Activated T-helper 17 cell treated with anti-CD3 and anti-CD28 coated beads, Interleukin-2, amount 50 U/mL, for 72 hours (primary cell): ENCODE measurements at regions not wholly inside any gene's neighbourhood (a gene's known extent, or its start where the extent isn't known, plus 50 kb on each side); places are given as distances from the start of the nearest gene placed in this dataset.

Experiments
- ATAC-seq: fragments of 150-1000 bp; cut with Tn5 transposase; replicated peaks from 2 replicates; pipeline ENCODE4 v1.10.0; 2021; ENCODE audit warnings: mild to moderate bottlenecking, moderate library complexity
- H3K27ac Mint-ChIP-seq: one replicate; pipeline ENCODE4 v1.8.0; 2022; ENCODE audit warnings: mixed read lengths
- H3K27me3 Mint-ChIP-seq: one replicate; pipeline ENCODE4 v1.8.0; 2022; ENCODE audit warnings: mixed read lengths
- H3K36me3 Mint-ChIP-seq: one replicate; pipeline ENCODE4 v1.8.0; 2022; ENCODE audit warnings: low read depth, mild to moderate bottlenecking, mixed read lengths
- H3K4me1 Mint-ChIP-seq: one replicate; pipeline ENCODE4 v1.8.0; 2022; ENCODE audit warnings: mixed read lengths
- H3K4me3 Mint-ChIP-seq: one replicate; pipeline ENCODE4 v1.8.0; 2022; ENCODE audit warnings: mild to moderate bottlenecking, mixed read lengths
- H3K9me3 Mint-ChIP-seq: one replicate; pipeline ENCODE4 v1.8.0; 2022; ENCODE audit warnings: mixed read lengths

- ATAC-seq: no peak
- Mint-ChIP-seq H3K27me3 (peaks cover 8% of the 10 kb centered on the region), H3K4me1 (no peaks in the 10 kb centered on the region)
Measured at GRCh38 chr12:94815450-94815849, 165.1 kb upstream of the TMCC3 start.

GRCh38 chr12:94813314-94813713, 163.0 kb upstream of the TMCC3 start:
- Mint-ChIP-seq H3K9me3 (peaks cover 13% of the 10 kb centered on the region), H3K4me1 (no peaks in the 10 kb centered on the region), H3K4me3 (no peak overlapping the region), H3K36me3 (no peaks in the 10 kb centered on the region), H3K27me3 (peaks cover 14% of the 10 kb centered on the region), H3K27ac (no peak overlapping the region)
- ATAC-seq: no peak

More at GRCh38 chr12:94815450-94815849, 165.1 kb upstream of the TMCC3 start:
- no peak overlapping the region for H3K4me3 Mint-ChIP-seq
- no peaks in the 10 kb centered on the region for H3K36me3 Mint-ChIP-seq
- H3K27ac Mint-ChIP-seq: no peak overlapping the region
- H3K9me3 Mint-ChIP-seq: peaks cover 13% of the 10 kb centered on the region

DNA sequence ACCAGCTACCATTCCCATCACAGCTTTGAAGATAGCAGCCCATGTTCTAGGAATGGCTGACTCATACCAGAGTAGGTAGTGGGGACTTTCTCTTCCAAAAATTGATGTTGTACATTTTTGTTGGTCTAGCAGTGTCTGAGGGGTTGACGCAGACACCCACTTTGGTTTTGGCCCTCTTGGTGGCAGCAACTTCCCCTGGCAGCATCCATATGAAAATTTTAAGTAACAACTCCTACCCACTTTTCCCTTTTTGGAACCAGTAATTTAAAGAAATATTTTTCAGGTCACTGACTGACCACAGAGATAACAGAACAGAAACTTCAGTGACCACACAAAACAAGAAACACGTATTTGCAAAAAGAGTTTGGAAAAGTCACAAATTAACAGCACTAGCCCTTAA, 162.0 kb upstream of the TMCC3 start:
- no peak overlapping the region for H3K4me3 Mint-ChIP-seq
- no peak overlapping the region for H3K27ac Mint-ChIP-seq
- H3K9me3 Mint-ChIP-seq: peaks cover 13% of the 10 kb centered on the region
- no peaks in the 10 kb centered on the region for H3K36me3 Mint-ChIP-seq
- no peak for ATAC-seq
- peaks cover 14% of the 10 kb centered on the region for H3K27me3 Mint-ChIP-seq
- no peaks in the 10 kb centered on the region for H3K4me1 Mint-ChIP-seq

GRCh38 chr12:94811611-94812010, 161.3 kb upstream of the TMCC3 start:
- H3K36me3 Mint-ChIP-seq: no peaks in the 10 kb centered on the region
- no peak overlapping the region for H3K4me3 Mint-ChIP-seq
- H3K4me1 Mint-ChIP-seq: no peaks in the 10 kb centered on the region
- ATAC-seq: no peak
- H3K27ac Mint-ChIP-seq: no peak overlapping the region
- peaks cover 18% of the 10 kb centered on the region for H3K27me3 Mint-ChIP-seq
- peaks cover 13% of the 10 kb centered on the region for H3K9me3 Mint-ChIP-seq

DNA sequence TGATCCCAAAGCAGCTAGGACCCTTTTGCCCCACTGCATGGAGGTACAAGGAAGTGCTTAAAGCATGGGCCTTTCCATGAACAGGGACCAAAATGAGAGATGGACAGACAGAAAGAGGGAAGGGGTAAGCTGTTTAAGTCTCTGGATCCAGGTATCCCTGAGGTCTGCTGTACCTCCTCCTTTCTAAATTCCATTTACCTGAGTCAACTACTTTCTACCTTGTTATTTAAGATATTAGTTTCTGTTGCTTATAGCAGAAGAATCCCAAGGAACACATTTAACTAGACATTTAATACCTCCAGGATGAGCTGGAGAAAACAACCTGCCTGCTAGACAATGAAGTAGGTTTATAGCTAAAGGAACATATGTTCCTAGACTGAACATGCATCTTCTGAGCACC, 157.6 kb upstream of the TMCC3 start:
- ATAC-seq: no peak
- Mint-ChIP-seq H3K9me3 (peaks cover 4% of the 10 kb centered on the region), H3K4me1 (no peaks in the 10 kb centered on the region), H3K27ac (no peak overlapping the region), H3K4me3 (no peak overlapping the region), H3K27me3 (peaks cover 14% of the 10 kb centered on the region), H3K36me3 (no peaks in the 10 kb centered on the region)

- H3K9me3 Mint-ChIP-seq: no peaks in the 10 kb centered on the region
- H3K4me1 Mint-ChIP-seq: no peaks in the 10 kb centered on the region
- no peak overlapping the region for H3K4me3 Mint-ChIP-seq
- H3K27ac Mint-ChIP-seq: no peak overlapping the region
- ATAC-seq: no peak
- peaks cover 14% of the 10 kb centered on the region for H3K27me3 Mint-ChIP-seq
- no peaks in the 10 kb centered on the region for H3K36me3 Mint-ChIP-seq
Measured at GRCh38 chr12:94806617-94807016, 156.3 kb upstream of the TMCC3 start.

GRCh38 chr12:94805749-94806529, 155.6 kb upstream of the TMCC3 start:
- Mint-ChIP-seq H3K36me3 (no peaks in the 10 kb centered on the region), H3K4me3 (no peak overlapping the region)

GRCh38 chr12:94803939-94804338, 153.6 kb upstream of the TMCC3 start:
- Mint-ChIP-seq H3K27me3 (peaks cover 8% of the 10 kb centered on the region), H3K36me3 (no peaks in the 10 kb centered on the region), H3K9me3 (no peaks in the 10 kb centered on the region), H3K27ac (no peak overlapping the region), H3K4me1 (no peaks in the 10 kb centered on the region), H3K4me3 (no peak overlapping the region)
- no peak for ATAC-seq

More at GRCh38 chr12:94805749-94806529, 155.6 kb upstream of the TMCC3 start:
- ATAC-seq: no peak
- Mint-ChIP-seq H3K9me3 (no peaks in the 10 kb centered on the region), H3K27ac (no peak overlapping the region), H3K4me1 (no peaks in the 10 kb centered on the region), H3K27me3 (peaks cover 14% of the 10 kb centered on the region)

DNA sequence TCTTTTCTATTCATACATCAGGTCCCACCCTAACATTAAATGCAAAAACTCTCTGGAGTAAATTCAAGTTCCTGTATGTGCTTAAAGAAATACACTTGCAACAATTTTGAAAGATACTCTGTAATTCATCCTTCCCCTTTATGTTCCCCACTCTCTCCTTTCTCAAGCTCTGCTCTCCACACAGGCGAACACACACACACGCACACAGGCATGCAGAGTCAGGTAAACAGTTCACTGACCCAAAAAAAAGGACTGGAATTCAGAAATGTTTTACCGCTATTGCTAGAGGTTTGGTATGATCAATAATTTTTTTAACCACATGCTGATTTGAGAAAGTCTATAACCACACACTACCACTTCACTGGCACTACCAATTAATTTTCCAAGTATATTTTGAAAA, 152.4 kb upstream of the TMCC3 start:
- Mint-ChIP-seq H3K4me1 (no peaks in the 10 kb centered on the region), H3K9me3 (no peaks in the 10 kb centered on the region), H3K36me3 (no peaks in the 10 kb centered on the region), H3K4me3 (no peak overlapping the region), H3K27ac (no peak overlapping the region), H3K27me3 (peaks cover 12% of the 10 kb centered on the region)
- ATAC-seq: no peak

DNA sequence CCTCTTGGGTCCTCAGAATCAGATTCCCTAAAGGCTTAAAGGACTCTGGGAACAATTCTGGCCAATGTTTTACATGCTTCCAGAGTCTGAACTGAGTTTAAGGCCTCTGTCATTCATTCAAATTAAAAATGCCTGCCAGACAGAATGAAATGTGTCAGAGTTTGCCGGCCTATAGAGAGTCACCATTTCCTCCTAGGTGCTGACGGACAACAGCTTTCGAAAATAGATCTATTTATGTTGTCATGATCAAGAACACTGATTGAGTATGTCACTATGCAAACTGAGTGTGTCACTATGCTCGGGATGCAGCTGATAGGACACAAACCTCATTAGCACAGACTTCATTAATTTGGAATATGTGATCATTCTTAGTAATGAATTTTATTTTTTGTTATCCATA, 151.4 kb upstream of the TMCC3 start:
- Mint-ChIP-seq H3K27ac (no peak overlapping the region), H3K36me3 (no peaks in the 10 kb centered on the region), H3K27me3 (peaks cover 8% of the 10 kb centered on the region)

DNA sequence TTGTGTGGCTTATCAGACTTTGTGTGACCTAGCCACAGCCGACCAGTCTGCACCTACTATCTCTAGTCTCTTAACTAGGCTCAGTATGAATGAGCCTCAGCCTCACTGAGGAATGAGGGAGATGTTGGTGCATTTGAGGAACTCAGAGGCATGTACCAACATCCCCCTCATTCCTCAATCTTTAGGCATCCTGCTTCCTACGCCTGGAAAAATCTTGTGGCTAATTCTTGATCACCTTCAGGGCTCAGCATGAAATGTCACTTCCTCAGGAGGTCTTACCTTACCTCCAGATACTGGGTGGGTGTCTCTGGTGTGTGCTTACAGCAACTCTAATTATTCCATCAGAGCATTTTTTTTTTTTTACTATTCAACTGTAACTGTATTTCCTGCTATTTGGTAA, 148.8 kb upstream of the TMCC3 start:
- Mint-ChIP-seq H3K4me3 (no peak overlapping the region), H3K4me1 (peaks cover 9% of the 10 kb centered on the region), H3K9me3 (no peaks in the 10 kb centered on the region), H3K36me3 (no peaks in the 10 kb centered on the region), H3K27ac (no peak overlapping the region), H3K27me3 (peaks cover 8% of the 10 kb centered on the region)
- no peak for ATAC-seq

More for the DNA sequence above, 151.4 kb upstream of the TMCC3 start:
- Mint-ChIP-seq H3K4me3 (no peak overlapping the region), H3K4me1 (no peaks in the 10 kb centered on the region), H3K9me3 (no peaks in the 10 kb centered on the region)
- ATAC-seq: no peak

- Mint-ChIP-seq H3K4me3 (no peak overlapping the region), H3K27me3 (peaks cover 8% of the 10 kb centered on the region), H3K9me3 (no peaks in the 10 kb centered on the region), H3K4me1 (peaks cover 9% of the 10 kb centered on the region), H3K27ac (no peak overlapping the region), H3K36me3 (no peaks in the 10 kb centered on the region)
- ATAC-seq: no peak
Measured at GRCh38 chr12:94798113-94798512, 147.8 kb upstream of the TMCC3 start.

GRCh38 chr12:94795520-94795919, 145.2 kb upstream of the TMCC3 start:
- Mint-ChIP-seq H3K36me3 (no peaks in the 10 kb centered on the region), H3K27ac (no peak overlapping the region), H3K27me3 (peaks cover 10% of the 10 kb centered on the region), H3K4me3 (no peak overlapping the region), H3K9me3 (no peaks in the 10 kb centered on the region), H3K4me1 (peaks cover 9% of the 10 kb centered on the region)
- no peak for ATAC-seq

DNA sequence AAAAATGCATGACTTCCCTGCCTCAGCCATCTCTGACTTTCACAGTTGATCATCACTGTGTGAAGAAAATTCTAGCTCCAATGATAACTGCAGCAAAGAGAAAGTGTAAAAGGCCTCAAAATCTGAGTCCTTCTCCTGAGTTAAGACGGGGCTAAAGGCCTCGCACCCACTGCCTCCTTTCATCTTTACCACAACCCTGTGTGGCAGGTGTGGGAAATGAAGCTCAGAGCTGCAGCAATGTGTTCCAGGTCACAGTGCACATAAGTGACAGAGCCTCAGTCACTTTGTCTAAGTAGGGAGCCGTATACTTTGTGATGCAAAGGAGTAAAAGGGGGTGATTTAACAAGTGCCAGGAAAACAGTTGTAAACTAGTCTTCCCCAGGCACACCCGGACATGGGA, 144.7 kb upstream of the TMCC3 start:
- peaks cover 9% of the 10 kb centered on the region for H3K4me1 Mint-ChIP-seq
- H3K4me3 Mint-ChIP-seq: no peak overlapping the region
- ATAC-seq: no peak
- no peaks in the 10 kb centered on the region for H3K9me3 Mint-ChIP-seq
- H3K27ac Mint-ChIP-seq: no peak overlapping the region
- H3K27me3 Mint-ChIP-seq: peaks cover 13% of the 10 kb centered on the region
- H3K36me3 Mint-ChIP-seq: no peaks in the 10 kb centered on the region

- Mint-ChIP-seq H3K27ac (no peak overlapping the region), H3K4me3 (no peak overlapping the region), H3K4me1 (peaks cover 9% of the 10 kb centered on the region), H3K9me3 (no peaks in the 10 kb centered on the region), H3K27me3 (peaks cover 9% of the 10 kb centered on the region), H3K36me3 (no peaks in the 10 kb centered on the region)
- no peak for ATAC-seq
Measured at GRCh38 chr12:94793191-94793595, 142.8 kb upstream of the TMCC3 start.
